Activated CD4-positive, CD25-positive, alpha-beta regulatory T cell treated with anti-CD3 and anti-CD28 coated beads, Interleukin-2, amount 50 U/mL, for 72 hours (primary cell): ENCODE measurements at regions not wholly inside any gene's neighbourhood (a gene's known extent, or its start where the extent isn't known, plus 50 kb on each side); places are given as distances from the start of the nearest gene placed in this dataset.

Experiments
- DNase-seq: peaks from one replicate; pipeline ENCODE4 v3.0.0; 2021

DNA sequence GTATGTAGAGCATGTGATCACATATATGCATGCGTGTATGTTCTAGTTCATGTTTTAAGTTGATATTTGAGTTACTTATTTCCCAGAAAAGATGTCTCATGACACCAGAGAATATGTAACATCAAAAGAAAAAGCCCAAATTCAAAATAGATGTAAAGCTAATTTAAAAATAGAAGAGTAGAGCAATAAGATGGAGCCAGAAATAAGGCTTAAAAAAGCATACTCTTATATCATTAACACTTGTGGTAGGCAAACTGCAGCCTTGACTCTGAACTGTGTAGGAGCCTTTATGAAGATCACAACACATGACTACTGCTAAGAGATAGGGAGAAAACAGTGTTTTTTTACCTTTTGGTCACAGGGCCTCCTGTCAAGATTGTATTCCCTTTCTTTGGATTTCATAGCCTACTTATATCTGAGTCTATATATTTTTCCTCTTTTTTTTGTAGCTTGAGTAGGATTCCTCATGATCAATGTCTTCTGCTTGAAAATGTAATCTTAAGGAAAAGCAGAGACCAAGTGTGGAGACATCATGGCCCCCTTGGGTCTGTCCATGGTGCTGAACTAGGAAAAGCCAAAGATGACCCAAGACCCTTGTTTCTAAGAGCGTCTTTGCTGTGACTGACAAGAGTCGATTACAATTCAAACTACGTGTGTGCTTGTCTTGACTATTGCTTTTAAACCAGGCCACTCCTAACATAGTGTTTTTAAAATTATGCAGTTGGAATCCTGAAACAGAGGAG, 390.4 kb downstream of the SHISA9 start:
- DNase-seq: no peak

GRCh38 chr16:13296206-13296605, 394.8 kb downstream of the SHISA9 start:
- DNase-seq: no peak

DNA sequence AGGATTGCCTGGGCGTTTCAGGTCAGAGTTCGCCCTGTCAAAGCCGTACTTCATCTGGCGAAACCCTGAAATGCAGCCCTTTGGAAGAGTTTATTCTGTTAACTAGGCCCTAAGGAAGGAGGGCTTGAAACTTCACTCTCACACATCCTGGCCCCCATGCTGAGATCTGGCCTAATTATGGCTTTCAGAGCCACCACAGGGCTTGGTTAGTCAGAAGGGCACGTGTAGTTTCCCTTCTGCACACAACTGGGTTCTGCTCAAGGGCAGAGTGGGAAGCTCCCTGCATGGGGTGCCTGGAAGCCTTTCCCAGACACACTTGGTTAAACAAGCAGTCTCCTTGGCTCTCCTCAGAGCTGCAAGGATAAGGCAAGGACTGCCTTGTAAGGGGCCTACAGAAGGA, 397.3 kb downstream of the SHISA9 start:
- DNase-seq: no peak

GRCh38 chr16:13300066-13300840, 398.9 kb downstream of the SHISA9 start:
- DNase-seq: no peak

- no peak for DNase-seq
Observed at GRCh38 chr16:13305019-13305755, 403.8 kb downstream of the SHISA9 start.

- DNase-seq: no peak
Observed at GRCh38 chr16:13306161-13306995, 405.0 kb downstream of the SHISA9 start.

DNA sequence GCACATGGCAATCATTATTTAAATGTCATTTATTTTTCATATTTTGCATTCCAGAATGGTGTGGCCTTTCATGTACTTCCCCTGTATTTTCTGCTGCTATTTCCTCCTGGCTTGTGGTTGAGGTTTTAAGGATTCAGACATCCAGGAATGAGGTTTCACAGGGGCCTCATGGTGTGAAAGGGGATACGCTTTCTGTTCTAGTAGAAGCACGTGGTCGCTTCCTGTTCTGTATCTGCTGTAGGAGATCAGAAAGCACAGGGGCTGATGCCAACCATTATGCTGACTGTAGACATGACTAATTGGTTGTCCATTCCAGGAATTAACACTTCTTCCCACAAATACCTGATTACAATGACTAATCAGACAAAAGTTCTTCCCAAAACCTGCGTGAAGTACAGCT, 405.9 kb downstream of the SHISA9 start:
- no peak for DNase-seq

DNA sequence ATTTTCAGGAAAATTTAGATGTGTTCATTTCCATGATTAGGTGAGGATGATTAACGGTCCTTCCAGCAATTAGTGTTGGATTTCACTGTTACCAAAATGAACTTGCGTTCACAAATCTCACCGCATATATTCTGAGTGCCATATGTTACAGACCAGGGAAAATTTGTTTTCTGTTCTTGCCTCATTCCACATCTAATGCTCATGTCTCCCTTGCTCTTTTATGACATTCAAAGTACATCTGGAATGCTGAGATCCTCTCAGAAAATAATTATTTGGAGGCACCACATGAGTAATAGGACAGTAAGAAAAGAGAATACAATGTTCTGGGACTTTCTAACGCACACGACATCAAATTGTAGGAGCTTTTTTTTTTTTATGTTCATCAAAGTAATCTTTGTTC, 406.5 kb downstream of the SHISA9 start:
- no peak for DNase-seq

- DNase-seq: no peak
Observed at GRCh38 chr16:13312063-13312462, 410.7 kb downstream of the SHISA9 start.

DNA sequence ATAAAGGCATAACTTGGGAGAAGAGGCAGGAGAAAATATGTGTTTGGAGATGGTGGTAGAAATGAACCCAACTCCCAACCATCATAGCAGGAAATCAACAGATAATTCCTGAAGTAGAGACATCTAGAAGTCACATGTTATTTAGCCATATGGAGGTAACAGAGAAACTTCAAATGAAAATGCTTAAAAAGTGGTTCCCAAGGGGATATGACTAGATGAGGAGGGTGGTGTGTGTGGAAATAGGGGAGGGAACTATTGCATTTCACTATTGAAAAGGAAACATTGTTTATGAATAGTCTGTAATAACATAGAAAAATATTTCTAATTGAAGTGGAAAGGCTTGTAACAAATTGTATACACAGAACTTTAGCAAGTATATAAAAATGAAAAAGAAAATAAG, 412.0 kb downstream of the SHISA9 start:
- no peak for DNase-seq

GRCh38 chr16:13314633-13315032, 413.2 kb downstream of the SHISA9 start:
- DNase-seq: no peak

GRCh38 chr16:13315642-13316427, 414.4 kb downstream of the SHISA9 start:
- DNase-seq: no peak

DNA sequence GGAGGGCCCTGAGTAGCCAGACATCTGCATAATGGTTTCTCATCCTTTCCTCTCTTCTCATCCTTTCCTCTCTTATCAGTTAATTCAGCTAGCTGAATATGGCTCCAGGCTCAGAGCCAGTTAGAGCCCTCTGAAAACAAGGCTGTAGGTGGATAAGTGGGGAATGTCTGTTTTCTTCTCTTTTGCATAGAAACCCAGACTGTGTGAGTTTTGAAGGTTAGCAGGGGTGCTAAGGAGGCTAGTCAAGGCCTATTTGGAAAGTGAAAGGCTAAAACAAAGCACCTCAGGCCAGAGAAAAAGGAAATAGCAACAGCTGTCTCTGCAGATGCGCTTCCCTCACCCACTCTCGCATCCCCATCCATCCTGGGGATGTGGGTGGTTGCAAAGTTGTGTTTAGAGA, 420.9 kb downstream of the SHISA9 start:
- no peak for DNase-seq

- DNase-seq: no peak
Observed at GRCh38 chr16:13324851-13325250, 423.5 kb downstream of the SHISA9 start.

DNA sequence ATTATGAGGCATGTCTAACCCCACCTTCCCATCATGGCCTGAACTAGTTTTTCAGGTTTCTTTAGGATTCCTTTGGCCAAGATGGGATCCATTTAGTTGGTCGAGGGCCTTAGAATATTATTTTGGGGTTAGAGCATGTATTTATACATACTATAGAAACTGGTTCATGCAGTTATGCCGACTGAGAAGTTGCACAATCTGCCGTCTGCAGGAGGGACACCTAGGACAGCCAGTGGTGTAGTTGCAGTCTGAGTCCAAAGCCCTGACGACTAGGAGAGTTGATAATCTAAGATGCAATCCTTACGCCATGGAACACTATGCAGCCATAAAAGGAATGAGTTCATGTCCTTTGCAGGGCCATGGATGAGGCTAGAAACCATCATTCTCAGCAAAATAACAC, 424.0 kb downstream of the SHISA9 start:
- no peak for DNase-seq

DNA sequence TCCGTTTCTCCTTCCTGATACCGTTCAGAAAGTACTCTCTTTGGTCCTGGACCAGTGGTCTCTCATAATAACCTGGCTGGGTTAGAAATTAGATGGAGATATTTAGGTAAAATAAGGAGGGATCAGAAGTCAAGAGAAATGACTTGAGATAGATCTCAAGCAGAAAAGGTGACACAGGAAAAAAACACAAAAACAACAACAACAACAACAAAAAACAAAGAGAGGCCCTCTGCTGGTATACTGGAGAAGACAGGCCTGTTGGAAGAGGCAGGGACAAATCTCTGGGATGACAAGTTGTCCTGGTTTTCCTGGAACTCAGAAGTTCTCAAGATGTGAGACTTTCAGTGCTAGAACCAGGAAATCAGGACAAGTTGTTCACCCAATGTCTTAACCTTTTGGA, 430.5 kb downstream of the SHISA9 start:
- DNase-seq: no peak

DNA sequence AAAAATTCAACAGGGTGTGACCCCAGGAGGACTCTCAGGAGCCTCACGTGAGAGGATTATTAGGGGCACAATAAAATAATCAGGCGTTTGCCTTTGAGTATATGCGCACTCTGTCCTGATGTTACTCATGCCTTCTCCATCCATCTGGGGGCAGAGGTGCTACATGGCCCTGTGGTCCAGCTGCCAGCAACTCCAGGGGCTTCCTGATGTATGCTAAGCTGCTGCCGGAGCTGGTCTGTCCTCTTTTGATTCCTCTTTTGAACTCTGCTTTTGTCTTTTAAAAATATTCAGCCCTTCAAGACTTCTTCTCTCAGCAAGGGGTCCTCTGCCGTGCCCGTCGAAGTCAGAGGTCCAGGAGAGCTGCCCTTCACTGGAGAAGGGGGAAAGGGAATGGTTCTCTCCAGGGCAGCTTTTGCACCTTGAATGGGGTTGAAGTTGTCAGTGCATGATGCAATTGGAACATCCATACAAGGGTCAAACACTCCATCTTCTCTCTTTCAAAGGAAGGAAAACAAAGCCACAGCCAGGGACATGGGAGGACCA, 431.4 kb downstream of the SHISA9 start:
- DNase-seq: no peak

- no peak for DNase-seq
Observed at GRCh38 chr16:13333336-13333735, 431.9 kb downstream of the SHISA9 start.

GRCh38 chr16:13335879-13336278, 434.5 kb downstream of the SHISA9 start:
- DNase-seq: no peak

DNA sequence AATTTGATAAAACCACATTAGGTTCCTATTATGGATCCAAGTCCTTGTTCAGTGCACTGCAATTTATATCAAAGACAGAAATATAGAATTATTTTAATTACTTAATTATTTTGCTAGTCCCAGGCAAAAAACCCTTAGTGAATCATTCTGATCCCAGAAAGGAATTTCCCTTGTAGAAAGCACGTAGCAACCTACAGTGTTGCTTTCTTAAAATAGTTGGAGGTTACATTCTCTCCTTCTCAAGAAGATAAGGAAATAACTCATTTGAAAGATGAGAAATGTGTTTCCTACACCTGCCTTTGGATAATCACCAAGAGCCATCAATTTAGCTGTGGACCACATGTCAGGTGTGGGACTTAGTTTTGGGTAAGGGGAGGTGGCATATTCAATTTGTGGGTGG, 434.9 kb downstream of the SHISA9 start:
- DNase-seq: no peak
